NCI-H1048 (cell line): ENCODE measurements at regions not wholly inside any gene's neighbourhood (a gene's known extent, or its start where the extent isn't known, plus 50 kb on each side); places are given as distances from the start of the nearest gene placed in this dataset.
"Not testable (repeated sequence)": the region's sequence is repeated elsewhere in the genome, so short reads cannot be mapped to it uniquely, and the experiment has no call there.

ENCODE experiments used
- DNase-seq: peaks from one replicate; lab custom pipeline; 2025; lab: John Stamatoyannopoulos, UW

GRCh38 chr5:124124711-124125229 is 612.8 kb downstream of the CSNK1G3 start:
- DNase-seq, result no peak

DNA sequence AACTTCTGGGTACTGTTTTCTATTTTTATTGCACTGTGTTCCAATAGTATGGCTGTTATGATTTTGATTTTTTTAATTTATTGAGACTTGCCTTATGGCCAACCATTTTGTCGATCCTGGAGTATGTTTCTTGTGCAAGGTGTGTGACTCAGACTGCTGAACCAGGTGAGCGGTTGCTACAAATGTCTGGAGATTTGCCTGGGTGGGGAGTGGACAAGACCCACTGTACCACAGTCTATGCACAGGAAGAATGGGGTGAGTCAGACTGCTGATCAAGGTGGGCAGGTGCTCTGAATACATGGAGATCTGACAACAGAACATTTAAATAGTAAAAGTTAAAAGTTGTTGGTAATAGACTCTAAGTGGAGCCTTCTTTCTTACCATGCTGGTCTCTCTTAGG is 609.2 kb downstream of the CSNK1G3 start:
- no peak for DNase-seq

DNA sequence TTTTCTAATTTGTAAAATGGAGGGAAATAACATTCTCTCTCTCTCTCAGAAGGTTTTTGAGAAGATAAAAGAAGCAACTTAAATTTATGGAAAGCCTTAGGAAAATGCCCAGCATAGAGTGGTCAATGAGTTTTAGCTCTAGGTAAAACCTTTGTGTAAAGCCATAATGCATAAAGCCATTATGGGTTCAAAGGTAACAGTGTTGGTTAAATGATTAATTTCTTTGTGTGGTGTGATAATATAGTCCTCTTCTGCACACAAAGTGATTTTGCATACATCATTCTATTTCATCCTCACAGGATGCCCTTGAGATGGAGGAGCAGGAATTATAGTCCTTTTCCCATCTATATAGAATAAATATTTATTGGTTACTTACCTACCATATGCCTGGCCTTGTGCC is 602.9 kb downstream of the CSNK1G3 start:
- no peak for DNase-seq

GRCh38 chr5:124111886-124112285 is 599.9 kb downstream of the CSNK1G3 start:
- no peak for DNase-seq

- no peak for DNase-seq
Observed at GRCh38 chr5:124110942-124111341, 599.0 kb downstream of the CSNK1G3 start.

DNA sequence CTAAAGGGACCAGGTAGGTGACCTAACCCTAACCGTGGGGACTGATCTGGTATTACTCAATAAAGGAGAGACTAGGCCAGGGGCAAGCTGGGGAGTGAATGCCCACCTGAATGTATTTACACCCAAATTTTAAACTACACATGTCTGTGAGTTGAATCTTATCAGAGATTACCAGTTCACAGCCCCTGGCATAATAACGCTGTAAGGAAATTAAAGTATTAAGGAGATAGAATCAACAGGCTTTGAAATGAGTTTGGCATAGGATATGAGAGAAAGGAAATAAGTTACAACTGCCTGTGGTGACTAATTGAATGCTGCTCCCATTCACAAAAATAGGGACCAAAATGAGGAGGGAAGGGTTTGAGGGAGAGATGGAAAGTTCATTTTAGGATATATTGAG is 593.3 kb downstream of the CSNK1G3 start:
- DNase-seq, result no peak

DNA sequence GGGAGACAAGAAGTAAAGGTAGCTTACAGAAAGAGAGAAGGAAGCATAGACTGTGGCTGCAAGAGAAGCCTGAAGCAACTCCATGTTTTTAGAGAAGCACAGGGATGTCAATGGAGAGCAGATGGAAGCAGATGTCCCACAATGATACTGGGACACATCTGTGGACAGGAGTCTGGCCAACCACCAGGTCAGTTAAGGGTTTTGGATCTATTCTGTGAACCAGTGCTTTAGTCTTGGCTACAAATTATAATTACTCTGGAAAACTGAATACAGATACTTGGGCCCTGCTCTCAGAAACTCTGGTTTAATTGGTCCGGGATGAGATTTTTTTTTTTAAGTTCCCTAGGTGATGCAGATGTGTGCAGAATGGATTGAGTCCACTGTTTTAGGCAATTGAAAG is 592.8 kb downstream of the CSNK1G3 start:
- no peak for DNase-seq

GRCh38 chr5:124104344-124104743 is 592.4 kb downstream of the CSNK1G3 start:
- DNase-seq, result no peak

DNA sequence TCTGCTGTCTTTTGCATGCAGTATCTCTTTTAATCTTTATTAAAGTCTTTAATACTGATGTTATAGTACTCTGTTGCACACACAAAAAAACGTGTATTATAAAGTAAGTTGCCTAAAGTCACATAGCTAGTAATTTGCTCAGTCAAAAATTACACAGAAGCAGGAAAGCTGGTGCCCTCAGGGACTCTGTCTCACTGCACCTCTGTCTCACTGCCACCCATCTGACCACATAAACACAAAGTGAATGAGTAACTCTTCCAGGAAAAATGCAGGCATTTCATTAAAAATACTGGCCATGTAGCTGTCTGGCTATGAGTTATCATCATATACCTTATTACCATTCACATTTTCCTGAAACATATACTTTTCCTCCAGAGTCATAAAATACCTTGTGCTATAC is 591.7 kb downstream of the CSNK1G3 start:
- DNase-seq, result no peak

DNA sequence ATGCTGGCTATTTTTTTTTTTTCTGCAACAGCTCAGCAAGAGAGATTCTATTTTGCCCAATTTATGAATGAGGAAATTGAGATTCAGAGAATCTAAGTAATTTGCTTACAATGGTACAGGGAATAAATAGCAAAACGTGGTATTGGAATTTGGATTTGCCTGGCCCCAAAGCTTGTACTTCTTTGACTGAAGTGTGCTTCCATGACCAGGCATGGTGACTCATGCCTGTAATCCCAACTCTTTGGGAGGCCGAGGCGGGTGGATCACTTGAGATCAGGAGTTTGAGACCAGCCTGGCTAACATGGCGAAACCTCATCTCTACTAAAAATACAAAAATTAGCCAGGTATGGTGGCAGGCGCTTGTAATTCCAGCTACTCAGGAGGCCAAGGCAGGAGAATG is 591.1 kb downstream of the CSNK1G3 start:
- DNase-seq, result not testable (repeated sequence)

DNA sequence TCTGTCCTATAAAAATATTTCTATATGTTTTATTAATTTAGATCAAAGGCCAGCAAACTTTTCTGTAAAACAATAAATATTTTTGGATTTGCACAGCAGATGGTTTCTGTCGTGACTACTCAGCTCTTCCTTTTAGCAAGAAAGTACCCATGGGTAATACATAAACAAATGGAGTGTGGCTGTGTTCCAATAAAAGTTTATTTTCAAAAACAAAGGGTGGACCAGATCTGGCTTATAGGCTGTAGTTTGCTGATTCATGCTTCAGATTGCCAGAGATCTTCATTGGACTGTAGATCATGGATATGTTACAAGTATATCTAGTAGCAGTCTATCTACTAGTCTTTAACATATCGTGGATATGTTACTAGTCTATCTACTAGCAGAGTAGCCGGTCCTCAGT is 590.5 kb downstream of the CSNK1G3 start:
- no peak for DNase-seq

- no peak for DNase-seq
Observed at GRCh38 chr5:124093658-124094057, 581.7 kb downstream of the CSNK1G3 start.

DNA sequence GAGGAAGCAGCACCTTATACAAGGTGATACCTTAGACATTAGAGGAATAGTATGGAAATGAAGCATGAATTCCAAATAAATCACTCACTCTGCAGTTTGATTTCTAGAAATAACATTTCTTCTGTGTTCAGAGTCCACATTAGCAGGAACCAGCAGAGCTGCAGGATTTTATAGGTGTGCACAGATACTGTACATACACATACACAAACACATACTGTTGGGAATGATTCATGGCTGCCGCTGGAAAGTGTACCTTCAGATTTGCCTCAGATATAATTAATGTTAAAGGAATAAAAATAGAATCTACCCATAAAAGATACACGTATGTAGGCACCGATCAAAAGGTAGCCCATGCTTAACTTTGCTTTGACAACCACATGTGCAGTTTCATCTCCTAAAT is 578.1 kb downstream of the CSNK1G3 start:
- DNase-seq, result no peak

DNA sequence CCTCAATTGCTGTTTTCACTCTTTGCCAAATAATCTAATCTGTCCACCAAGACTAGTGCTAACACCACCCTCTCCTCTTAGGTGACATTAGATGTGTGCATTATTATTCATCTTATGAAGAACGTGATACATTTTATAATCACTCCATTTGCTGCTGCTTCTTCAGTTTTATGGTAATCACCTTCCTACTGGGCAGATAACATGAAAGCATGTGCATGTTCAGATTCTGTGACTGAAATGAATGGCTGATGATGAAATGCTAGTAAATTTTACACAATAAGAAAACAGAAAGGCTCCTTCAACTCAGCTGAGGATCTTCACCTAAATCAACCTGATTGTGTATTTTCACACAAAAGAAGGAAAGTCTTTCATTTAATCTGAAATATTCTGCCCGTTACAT is 577.6 kb downstream of the CSNK1G3 start:
- no peak for DNase-seq

GRCh38 chr5:124088289-124089032 is 576.5 kb downstream of the CSNK1G3 start:
- no peak for DNase-seq

DNA sequence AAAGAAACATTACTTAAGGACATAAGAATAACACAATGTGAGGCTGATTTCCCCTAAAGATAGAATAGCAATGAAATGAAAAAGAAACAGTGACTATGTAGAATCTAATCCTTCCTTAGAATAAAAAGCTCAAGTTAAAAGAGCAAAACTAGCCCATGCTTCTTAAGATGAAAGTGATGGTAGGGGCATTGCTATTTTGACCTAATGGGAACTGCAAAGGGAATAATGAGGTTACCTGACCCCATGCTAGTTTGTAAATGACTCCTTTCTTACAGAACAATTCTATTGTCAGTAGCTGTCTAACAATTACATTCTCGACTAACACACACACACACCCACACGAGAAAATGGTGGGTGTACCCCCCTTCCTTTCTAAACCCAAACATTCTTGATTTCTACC is 575.8 kb downstream of the CSNK1G3 start:
- DNase-seq, result no peak

GRCh38 chr5:124080256-124080655 is 568.3 kb downstream of the CSNK1G3 start:
- no peak for DNase-seq

- DNase-seq, result no peak
Observed at GRCh38 chr5:124079062-124079461, 567.1 kb downstream of the CSNK1G3 start.

- DNase-seq, result no peak
Observed at GRCh38 chr5:124074500-124074899, 562.5 kb downstream of the CSNK1G3 start.

- DNase-seq, result no peak
Observed at GRCh38 chr5:124072570-124072969, 560.6 kb downstream of the CSNK1G3 start.

DNA sequence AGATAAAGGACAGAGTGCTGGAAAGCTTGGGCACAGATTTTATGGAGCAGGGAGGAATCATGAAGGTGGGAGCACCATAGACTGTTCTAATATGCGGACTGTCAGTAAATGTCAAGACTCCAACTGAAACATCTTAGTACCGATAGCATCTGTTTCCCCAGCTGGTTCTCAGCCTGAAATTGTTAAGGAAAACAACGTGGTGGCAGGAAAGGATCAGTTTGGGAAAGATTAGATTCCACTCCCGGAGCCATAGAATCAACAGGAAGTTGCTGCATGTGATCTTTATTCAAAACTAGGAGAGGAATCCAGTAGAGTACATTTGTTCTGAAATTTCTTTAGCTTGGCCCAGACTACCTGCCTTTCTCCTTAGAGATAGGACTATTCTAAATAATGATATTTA is 559.1 kb downstream of the CSNK1G3 start:
- no peak for DNase-seq

GRCh38 chr5:124065508-124065907 is 553.5 kb downstream of the CSNK1G3 start:
- no peak for DNase-seq

DNA sequence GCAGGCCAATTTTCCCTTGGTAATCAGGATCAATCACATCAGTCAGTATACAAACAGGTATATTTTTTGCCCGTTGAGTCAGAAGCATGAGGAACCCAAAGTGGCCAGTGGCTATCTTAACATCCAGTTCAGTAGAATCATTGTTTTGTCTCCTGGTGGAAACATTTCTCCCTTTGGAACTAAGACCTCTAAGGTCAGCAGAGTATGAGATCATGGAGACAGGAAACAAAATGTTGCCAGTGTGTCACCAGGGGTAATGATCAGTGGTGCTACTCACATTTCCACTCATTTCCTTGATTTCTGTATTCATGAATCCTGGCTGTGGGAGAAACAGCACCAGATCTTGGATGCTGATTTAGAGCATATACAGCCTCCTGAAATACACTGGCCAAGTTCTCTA is 553.0 kb downstream of the CSNK1G3 start:
- no peak for DNase-seq

GRCh38 chr5:124061663-124062062 is 549.7 kb downstream of the CSNK1G3 start:
- no peak for DNase-seq
